DOHH2 (cell line): ENCODE measurements at regions not wholly inside any gene's neighbourhood (a gene's known extent, or its start where the extent isn't known, plus 50 kb on each side); places are given as distances from the start of the nearest gene placed in this dataset.

Source experiments
- EZH2phosphoT487 ChIP-seq: fragments of 200-600 bp; sonication (generic); IDR thresholded peaks from 2 replicates; pipeline ENCODE4 v1.6.1; 2017; ENCODE audit warnings: borderline replicate concordance, mild to moderate bottlenecking, antibody characterized with exemption, low read length, moderate library complexity, mixed read lengths
- TF ChIP-seq, protein P1 (sequence below): fragments of 200-600 bp; sonication (generic); IDR thresholded peaks from one replicate; pipeline ENCODE4 v1.5.1; 2014; ENCODE audit warnings: antibody characterized with exemption, mild to moderate bottlenecking, low read depth, low read length; ENCODE audit not compliant: poor library complexity, severe bottlenecking

DNA sequence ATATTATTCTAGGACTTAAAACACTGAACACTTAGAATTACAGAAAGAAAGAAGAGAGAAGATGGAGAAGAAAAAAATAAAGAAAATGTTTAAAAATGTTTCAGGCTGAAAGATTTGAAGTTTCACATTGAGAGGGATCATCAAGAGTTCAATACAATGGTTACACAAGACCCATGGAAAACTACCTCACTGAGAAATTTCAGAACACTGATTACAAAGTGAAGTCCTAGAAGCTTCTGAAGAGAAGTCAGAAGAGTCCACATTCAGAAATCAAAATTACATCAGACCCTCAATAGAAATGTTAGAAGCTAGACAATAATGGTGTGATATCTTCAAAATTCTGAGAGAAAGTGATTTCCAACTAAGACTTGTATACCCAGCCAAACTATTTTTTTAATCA lies 196.1 kb downstream of the MACC1 start:
- TF ChIP-seq, protein P1, sequence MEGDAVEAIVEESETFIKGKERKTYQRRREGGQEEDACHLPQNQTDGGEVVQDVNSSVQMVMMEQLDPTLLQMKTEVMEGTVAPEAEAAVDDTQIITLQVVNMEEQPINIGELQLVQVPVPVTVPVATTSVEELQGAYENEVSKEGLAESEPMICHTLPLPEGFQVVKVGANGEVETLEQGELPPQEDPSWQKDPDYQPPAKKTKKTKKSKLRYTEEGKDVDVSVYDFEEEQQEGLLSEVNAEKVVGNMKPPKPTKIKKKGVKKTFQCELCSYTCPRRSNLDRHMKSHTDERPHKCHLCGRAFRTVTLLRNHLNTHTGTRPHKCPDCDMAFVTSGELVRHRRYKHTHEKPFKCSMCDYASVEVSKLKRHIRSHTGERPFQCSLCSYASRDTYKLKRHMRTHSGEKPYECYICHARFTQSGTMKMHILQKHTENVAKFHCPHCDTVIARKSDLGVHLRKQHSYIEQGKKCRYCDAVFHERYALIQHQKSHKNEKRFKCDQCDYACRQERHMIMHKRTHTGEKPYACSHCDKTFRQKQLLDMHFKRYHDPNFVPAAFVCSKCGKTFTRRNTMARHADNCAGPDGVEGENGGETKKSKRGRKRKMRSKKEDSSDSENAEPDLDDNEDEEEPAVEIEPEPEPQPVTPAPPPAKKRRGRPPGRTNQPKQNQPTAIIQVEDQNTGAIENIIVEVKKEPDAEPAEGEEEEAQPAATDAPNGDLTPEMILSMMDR: no peak
- TF ChIP-seq EZH2phosphoT487: no peak
